Fibroblast of peridontal ligament (primary cell): ENCODE measurements at regions not wholly inside any gene's neighbourhood (a gene's known extent, or its start where the extent isn't known, plus 50 kb on each side); places are given as distances from the start of the nearest gene placed in this dataset.
"Not testable (repeated sequence)": the region's sequence is repeated elsewhere in the genome, so short reads cannot be mapped to it uniquely, and the experiment has no call there.

Source experiments
- DNase-seq: peaks from one replicate; pipeline ENCODE4 v3.0.0-alpha.2; 2010; ENCODE audit errors: extremely low read depth

DNA sequence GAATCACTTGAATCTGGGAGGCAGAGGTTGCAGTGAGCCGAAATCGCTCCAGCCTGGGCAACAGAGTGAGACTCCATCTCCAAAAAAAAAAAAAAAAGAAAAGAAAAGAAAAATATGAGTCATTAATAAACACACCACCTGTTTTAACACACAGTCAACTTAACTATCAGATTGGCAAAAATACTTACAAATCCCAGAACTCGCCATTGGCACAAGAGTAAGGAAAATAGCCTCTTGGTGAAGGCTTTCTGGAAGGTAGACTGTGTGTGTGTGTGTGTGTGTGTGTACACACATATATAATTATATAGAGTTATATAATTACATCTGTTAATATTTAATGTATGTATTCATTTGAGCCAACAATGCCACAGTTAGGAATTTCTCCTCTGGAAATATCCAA is 63.7 kb upstream of the UXS1 start:
- DNase-seq = no peak

DNA sequence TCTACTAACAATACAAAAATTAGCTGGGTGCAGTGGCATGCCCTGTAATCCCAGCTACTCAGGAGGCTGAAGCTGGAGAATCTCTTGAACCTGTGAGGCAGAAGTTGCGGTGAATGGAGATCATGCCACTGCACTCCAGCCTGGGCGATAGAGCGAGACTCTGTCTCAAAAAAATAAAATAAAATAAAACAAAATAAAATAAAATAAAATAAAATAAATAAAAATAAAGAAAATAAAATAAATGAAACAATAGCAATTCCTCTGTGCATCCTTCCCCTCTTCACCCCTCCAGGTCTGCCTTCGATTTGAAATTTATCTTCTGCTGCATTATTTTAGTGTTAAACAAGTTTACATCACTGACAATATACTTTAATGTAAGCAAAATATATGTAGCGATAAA is 63.0 kb upstream of the UXS1 start:
- DNase-seq = no peak

- DNase-seq = not testable (repeated sequence)
Measured at GRCh38 chr2:106249157-106249828, 55.2 kb upstream of the UXS1 start.

GRCh38 chr2:106248548-106249151 is 54.5 kb upstream of the UXS1 start:
- DNase-seq = not testable (repeated sequence)
